Lower leg skin (tissue), 3 donors: ENCODE measurements at regions not wholly inside any gene's neighbourhood (a gene's known extent, or its start where the extent isn't known, plus 50 kb on each side); places are given as distances from the start of the nearest gene placed in this dataset.

ENCODE experiments used
- CTCF ChIP-seq, 3 donors: fragments of 450-650 bp; IDR thresholded peaks; one replicate each; pipeline ENCODE4 v1.5.1; 2016; ENCODE audit warnings: antibody characterized with exemption in 3 of 3, mild to moderate bottlenecking in 3 of 3, moderate library complexity in 2 of 3
- POLR2A ChIP-seq, 2 donors: fragments of 450-650 bp; IDR thresholded peaks; one replicate each; pipeline ENCODE4 v1.6.1; 2016 to 2017; ENCODE audit warnings: antibody characterized with exemption in 2 of 2, mild to moderate bottlenecking in 1 of 2, moderate library complexity in 1 of 2

- no peak for TF ChIP-seq CTCF (IDR thresholded peaks at IDR 0.05)
- TF ChIP-seq POLR2A (IDR thresholded peaks at IDR 0.05): no peak
Observed at GRCh38 chr1:147083919-147084272, 88.4 kb downstream of the PRKAB2 start.
